BE2C (cell line): ENCODE measurements at regions not wholly inside any gene's neighbourhood (a gene's known extent, or its start where the extent isn't known, plus 50 kb on each side); places are given as distances from the start of the nearest gene placed in this dataset.

Source experiments
- DNase-seq: peaks from one replicate; pipeline ENCODE4 v3.0.0-alpha.2; 2020
- H3K27me3 ChIP-seq: fragments of 250-450 bp; sonication (Bioruptor Pico); 2 replicates; pipeline ENCODE4 v1.5.1; 2020; ENCODE audit warnings: mild to moderate bottlenecking
- H3K36me3 ChIP-seq: fragments of 250-450 bp; sonication (Bioruptor Pico); 2 replicates; pipeline ENCODE4 v1.5.1; 2020; ENCODE audit warnings: mild to moderate bottlenecking
- H3K4me1 ChIP-seq: fragments of 250-450 bp; sonication (Bioruptor Pico); 2 replicates; pipeline ENCODE4 v1.5.1; 2020
- H3K4me3 ChIP-seq: 2 replicates; pipeline ENCODE4 v1.5.1; 2011; ENCODE audit warnings: low read depth, low read length
- H3K9me3 ChIP-seq: fragments of 250-450 bp; sonication (Bioruptor Pico); 2 replicates; pipeline ENCODE4 v1.5.1; 2020
- TF ChIP-seq, protein P1 (sequence below): IDR thresholded peaks from 2 replicates; pipeline ENCODE4 v1.5.1; 2012; ENCODE audit warnings: mild to moderate bottlenecking, low read depth, low read length

DNA sequence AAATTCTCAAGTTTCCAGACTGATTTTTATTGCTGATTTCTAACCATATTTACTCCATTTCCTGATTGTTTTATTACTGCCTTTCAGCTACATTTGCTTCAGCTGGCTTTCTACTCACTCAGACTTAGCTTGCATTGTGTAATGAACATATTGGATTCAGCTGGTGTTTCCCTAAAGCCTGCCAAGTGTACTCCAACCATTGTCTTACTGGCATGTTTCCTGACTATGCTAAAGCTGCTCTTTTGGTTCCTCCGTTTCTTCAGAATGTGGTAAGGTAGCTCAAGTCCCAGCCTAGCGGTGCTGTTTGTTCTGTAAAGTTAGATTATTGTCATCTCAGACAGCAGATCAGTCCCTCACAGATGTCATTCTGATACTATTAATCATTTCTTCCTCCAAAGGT, 53.1 kb upstream of the GLRA2 start:
- Histone ChIP-seq H3K36me3 (no peaks in the 10 kb centered on the region), H3K4me1 (no peaks in the 10 kb centered on the region), H3K4me3 (no peak overlapping the region), H3K9me3 (no peaks in the 10 kb centered on the region), H3K27me3 (no peaks in the 10 kb centered on the region)
- TF ChIP-seq, protein P1, sequence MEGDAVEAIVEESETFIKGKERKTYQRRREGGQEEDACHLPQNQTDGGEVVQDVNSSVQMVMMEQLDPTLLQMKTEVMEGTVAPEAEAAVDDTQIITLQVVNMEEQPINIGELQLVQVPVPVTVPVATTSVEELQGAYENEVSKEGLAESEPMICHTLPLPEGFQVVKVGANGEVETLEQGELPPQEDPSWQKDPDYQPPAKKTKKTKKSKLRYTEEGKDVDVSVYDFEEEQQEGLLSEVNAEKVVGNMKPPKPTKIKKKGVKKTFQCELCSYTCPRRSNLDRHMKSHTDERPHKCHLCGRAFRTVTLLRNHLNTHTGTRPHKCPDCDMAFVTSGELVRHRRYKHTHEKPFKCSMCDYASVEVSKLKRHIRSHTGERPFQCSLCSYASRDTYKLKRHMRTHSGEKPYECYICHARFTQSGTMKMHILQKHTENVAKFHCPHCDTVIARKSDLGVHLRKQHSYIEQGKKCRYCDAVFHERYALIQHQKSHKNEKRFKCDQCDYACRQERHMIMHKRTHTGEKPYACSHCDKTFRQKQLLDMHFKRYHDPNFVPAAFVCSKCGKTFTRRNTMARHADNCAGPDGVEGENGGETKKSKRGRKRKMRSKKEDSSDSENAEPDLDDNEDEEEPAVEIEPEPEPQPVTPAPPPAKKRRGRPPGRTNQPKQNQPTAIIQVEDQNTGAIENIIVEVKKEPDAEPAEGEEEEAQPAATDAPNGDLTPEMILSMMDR = no peak
- DNase-seq = no peak

DNA sequence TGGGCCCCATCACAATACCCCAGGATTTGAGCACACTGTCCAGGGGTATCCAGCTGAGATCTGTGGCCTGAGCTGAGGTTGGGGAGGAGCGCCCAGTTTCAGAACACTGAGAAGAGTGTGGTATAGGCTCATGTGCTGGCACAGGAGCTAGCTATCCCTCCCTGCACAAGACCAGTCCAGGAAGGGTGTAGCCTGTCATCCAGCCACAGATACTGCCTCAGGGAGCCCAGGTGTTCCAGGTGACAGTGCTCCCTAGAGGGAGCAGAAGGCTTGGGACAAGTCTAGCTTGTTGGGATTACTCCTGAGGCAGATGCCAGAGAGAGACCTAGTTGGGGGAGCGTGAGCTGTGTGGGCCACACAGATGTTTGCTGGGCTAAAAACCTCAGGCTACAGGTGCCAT, 79.6 kb upstream of the GLRA2 start:
- H3K27me3 ChIP-seq = no peaks in the 10 kb centered on the region
- H3K9me3 ChIP-seq = no peaks in the 10 kb centered on the region
- H3K4me1 ChIP-seq = no peaks in the 10 kb centered on the region
- no peak for DNase-seq
- no peaks in the 10 kb centered on the region for H3K36me3 ChIP-seq
- no peak overlapping the region for H3K4me3 ChIP-seq
- TF ChIP-seq, protein P1 = no peak

DNA sequence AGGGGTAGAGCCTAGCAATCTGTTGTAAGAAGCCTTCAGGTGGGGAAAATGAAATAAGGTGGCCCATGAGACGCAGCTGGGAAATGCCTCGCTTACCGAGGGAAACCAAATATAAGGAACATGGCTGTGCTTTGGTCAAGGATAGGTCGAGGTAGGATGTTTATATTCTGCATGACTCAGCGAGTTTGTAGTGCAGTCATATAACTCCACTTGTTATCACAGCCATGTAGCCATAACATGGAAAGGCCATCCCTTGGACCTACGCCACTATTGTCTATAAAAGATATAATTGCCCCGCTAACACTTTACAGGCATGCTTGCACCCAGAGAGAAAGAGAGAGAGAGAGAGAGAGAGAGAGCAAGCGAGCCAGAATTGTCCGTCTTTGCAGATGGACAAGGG, 80.9 kb upstream of the GLRA2 start:
- DNase-seq = no peak
- H3K4me3 ChIP-seq = no peak overlapping the region

DNA sequence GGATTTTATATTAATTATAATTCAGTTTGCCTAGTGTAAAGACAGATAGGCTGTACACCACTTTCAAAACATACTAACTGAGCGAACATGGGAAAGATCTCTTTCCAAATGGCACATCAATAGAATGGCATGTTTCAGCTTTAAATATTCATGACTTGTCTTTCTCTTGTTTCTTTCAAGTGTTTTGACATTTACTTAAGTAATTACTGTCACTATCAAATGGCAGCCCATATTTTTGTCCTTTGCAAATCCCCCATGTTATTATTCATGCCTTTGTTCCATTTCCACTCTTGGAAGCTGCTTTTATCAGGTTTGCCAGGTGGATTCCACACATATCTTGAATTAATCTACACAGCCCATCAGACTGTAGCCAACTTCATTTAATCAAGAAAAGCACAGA, 89.2 kb upstream of the GLRA2 start:
- no peaks in the 10 kb centered on the region for H3K36me3 ChIP-seq
- H3K4me3 ChIP-seq = no peak overlapping the region
- no peaks in the 10 kb centered on the region for H3K9me3 ChIP-seq
- no peak for DNase-seq
- H3K27me3 ChIP-seq = no peaks in the 10 kb centered on the region
- TF ChIP-seq, protein P1 = no peak
- no peaks in the 10 kb centered on the region for H3K4me1 ChIP-seq

More for the DNA sequence above, 80.9 kb upstream of the GLRA2 start:
- Histone ChIP-seq H3K9me3 (no peaks in the 10 kb centered on the region), H3K4me1 (no peaks in the 10 kb centered on the region), H3K36me3 (no peaks in the 10 kb centered on the region), H3K27me3 (no peaks in the 10 kb centered on the region)
- TF ChIP-seq, protein P1 = no peak

DNA sequence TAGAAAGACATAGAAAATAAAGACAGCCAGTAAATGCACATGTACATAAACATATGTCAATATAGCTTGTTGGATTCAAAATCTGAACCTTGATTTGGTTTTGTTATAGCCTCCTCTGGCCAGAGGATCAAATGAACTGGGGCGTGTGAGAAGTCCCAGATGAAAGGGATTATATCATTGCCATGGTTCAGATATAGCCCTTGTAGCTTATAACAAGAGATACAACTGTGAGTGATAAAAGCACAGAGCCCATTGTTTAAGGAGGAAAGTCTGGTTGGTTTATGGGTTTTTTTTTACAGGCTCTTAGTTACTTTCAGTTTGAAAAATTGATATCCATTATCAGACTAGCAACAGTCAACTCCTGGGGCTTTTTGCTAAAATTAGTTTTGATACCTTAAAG, 101.7 kb upstream of the GLRA2 start:
- Histone ChIP-seq H3K4me1 (no peaks in the 10 kb centered on the region), H3K9me3 (no peaks in the 10 kb centered on the region), H3K36me3 (no peaks in the 10 kb centered on the region), H3K4me3 (no peak overlapping the region), H3K27me3 (no peaks in the 10 kb centered on the region)
- TF ChIP-seq, protein P1 = no peak
- DNase-seq = no peak

DNA sequence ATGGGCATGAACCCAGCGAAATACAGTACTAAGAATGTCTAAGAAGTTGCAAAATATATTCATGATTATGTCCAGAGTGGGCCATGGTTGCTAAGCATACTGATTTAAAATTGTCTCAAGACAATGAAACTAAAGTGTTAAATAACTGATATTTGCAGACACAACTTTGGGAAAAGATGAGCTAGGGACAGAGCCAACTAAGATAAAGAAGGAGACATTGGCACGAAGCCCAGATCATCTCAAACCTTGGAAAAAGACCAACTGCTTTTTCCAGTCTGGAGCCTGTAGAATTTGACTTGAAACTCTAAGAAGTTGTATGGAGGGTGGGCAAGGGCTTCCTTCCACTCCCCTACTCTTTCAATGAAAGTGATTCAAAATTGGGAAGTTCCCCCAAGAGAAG, 108.5 kb upstream of the GLRA2 start:
- no peaks in the 10 kb centered on the region for H3K9me3 ChIP-seq
- DNase-seq = no peak
- no peaks in the 10 kb centered on the region for H3K27me3 ChIP-seq
- no peaks in the 10 kb centered on the region for H3K4me1 ChIP-seq
- H3K4me3 ChIP-seq = no peak overlapping the region
- no peaks in the 10 kb centered on the region for H3K36me3 ChIP-seq
- TF ChIP-seq, protein P1 = no peak
